Mammary epithelial cell (primary cell): ENCODE measurements at regions not wholly inside any gene's neighbourhood (a gene's known extent, or its start where the extent isn't known, plus 50 kb on each side); places are given as distances from the start of the nearest gene placed in this dataset.

Experiments
- EZH2 ChIP-seq: IDR thresholded peaks from 2 replicates; pipeline ENCODE4 v1.6.1; 2012; ENCODE audit warnings: low read length, inconsistent platforms, borderline replicate concordance
- TF ChIP-seq, protein P1 (sequence below), 2 donors: IDR thresholded peaks in 1 of 2; conservative IDR thresholded peaks in 1 of 2; 2 replicates each; pipeline ENCODE4 v1.5.1; 2011 to 2012; ENCODE audit warnings: inconsistent platforms in 2 of 2, low read length in 2 of 2, mild to moderate bottlenecking in 2 of 2, control low read depth in 1 of 2, low read depth in 1 of 2; ENCODE audit not compliant: insufficient read depth in 1 of 2; ENCODE audit errors: extremely low read depth in 1 of 2

- TF ChIP-seq EZH2: no peak
- TF ChIP-seq, protein P1, sequence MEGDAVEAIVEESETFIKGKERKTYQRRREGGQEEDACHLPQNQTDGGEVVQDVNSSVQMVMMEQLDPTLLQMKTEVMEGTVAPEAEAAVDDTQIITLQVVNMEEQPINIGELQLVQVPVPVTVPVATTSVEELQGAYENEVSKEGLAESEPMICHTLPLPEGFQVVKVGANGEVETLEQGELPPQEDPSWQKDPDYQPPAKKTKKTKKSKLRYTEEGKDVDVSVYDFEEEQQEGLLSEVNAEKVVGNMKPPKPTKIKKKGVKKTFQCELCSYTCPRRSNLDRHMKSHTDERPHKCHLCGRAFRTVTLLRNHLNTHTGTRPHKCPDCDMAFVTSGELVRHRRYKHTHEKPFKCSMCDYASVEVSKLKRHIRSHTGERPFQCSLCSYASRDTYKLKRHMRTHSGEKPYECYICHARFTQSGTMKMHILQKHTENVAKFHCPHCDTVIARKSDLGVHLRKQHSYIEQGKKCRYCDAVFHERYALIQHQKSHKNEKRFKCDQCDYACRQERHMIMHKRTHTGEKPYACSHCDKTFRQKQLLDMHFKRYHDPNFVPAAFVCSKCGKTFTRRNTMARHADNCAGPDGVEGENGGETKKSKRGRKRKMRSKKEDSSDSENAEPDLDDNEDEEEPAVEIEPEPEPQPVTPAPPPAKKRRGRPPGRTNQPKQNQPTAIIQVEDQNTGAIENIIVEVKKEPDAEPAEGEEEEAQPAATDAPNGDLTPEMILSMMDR (conservative IDR thresholded peaks at IDR 0.05 in 1 of 2, IDR thresholded peaks at IDR 0.05 in 1 of 2; ENCODE audit: extremely low read depth in 1 of 2, insufficient read depth in 1 of 2, low read depth in 1 of 2, low read length in 2 of 2): no peak
Observed at GRCh38 chr2:151078889-151079288, 182.8 kb downstream of the RBM43 start.
